ENCODE measurements at regions not wholly inside any gene's neighbourhood (a gene's known extent, or its start where the extent isn't known, plus 50 kb on each side); places are given as distances from the start of the nearest gene placed in this dataset.

GRCh38 chr22:27575348-27575747 lies 226.2 kb downstream of the MN1 start:
- no peaks in the 10 kb centered on the region for H3K4me1 ChIP-seq (ENCODE audit: insufficient read depth, low read length, severe bottlenecking)
- no peaks in the 10 kb centered on the region for H4K20me1 ChIP-seq (ENCODE audit: insufficient read depth, low read length)
- TF ChIP-seq EZH2 (IDR thresholded peaks at IDR 0.05; ENCODE audit: borderline replicate concordance, low read length) (no peak), CTCF (IDR thresholded peaks at IDR 0.05; ENCODE audit: low read length) (no peak)
- H3K9ac ChIP-seq (ENCODE audit: low read length) = no peak overlapping the region
- no peaks in the 10 kb centered on the region for H3F3A ChIP-seq (ENCODE audit: insufficient read depth, low read length)
- H3K9me3 ChIP-seq (ENCODE audit: low read length) = no peaks in the 10 kb centered on the region
- no peak overlapping the region for H3K4me2 ChIP-seq (ENCODE audit: low read length)
- H3K27ac ChIP-seq (ENCODE audit: low read depth, low read length, poor library complexity, severe bottlenecking) = no peak overlapping the region
- H3K4me3 ChIP-seq (ENCODE audit: low read depth, low read length, poor library complexity, severe bottlenecking) = no peak overlapping the region
- no peaks in the 10 kb centered on the region for H3K9me2 ChIP-seq (ENCODE audit: low read depth, low read length)
- no peaks in the 10 kb centered on the region for H3K36me3 ChIP-seq (ENCODE audit: insufficient read depth, low read length)
- H2AFZ ChIP-seq (ENCODE audit: low read length) = no peak overlapping the region
- no peaks in the 10 kb centered on the region for H3K79me2 ChIP-seq (ENCODE audit: insufficient read depth, low read length)
- H3K27me3 ChIP-seq (ENCODE audit: insufficient read depth, low read length) = no peaks in the 10 kb centered on the region

- Histone ChIP-seq H3K27ac (ENCODE audit: low read depth, low read length, poor library complexity, severe bottlenecking) (no peak overlapping the region), H3K4me3 (ENCODE audit: low read depth, low read length, poor library complexity, severe bottlenecking) (no peak overlapping the region), H3K9me2 (ENCODE audit: low read depth, low read length) (no peaks in the 10 kb centered on the region), H3K36me3 (ENCODE audit: insufficient read depth, low read length) (no peaks in the 10 kb centered on the region), H3K4me2 (ENCODE audit: low read length) (no peak overlapping the region), H3F3A (ENCODE audit: insufficient read depth, low read length) (no peaks in the 10 kb centered on the region), H3K9ac (ENCODE audit: low read length) (no peak overlapping the region), H4K20me1 (ENCODE audit: insufficient read depth, low read length) (no peaks in the 10 kb centered on the region), H3K27me3 (ENCODE audit: insufficient read depth, low read length) (peaks cover 6% of the 10 kb centered on the region; the same call in 1 of the 2 replicates), H3K4me1 (ENCODE audit: insufficient read depth, low read length, severe bottlenecking) (no peaks in the 10 kb centered on the region), H2AFZ (ENCODE audit: low read length) (no peak overlapping the region), H3K9me3 (ENCODE audit: low read length) (no peaks in the 10 kb centered on the region), H3K79me2 (ENCODE audit: insufficient read depth, low read length) (no peaks in the 10 kb centered on the region)
- no peak for TF ChIP-seq CTCF (IDR thresholded peaks at IDR 0.05; ENCODE audit: low read length)
- no peak for TF ChIP-seq EZH2 (IDR thresholded peaks at IDR 0.05; ENCODE audit: borderline replicate concordance, low read length)
These were observed 225.1 kb downstream of the MN1 start for GRCh38 chr22:27576413-27576812.

- Histone ChIP-seq H4K20me1 (ENCODE audit: insufficient read depth, low read length) (no peaks in the 10 kb centered on the region), H3K27me3 (ENCODE audit: insufficient read depth, low read length) (peaks cover 6% of the 10 kb centered on the region; the same call in 1 of the 2 replicates), H3K4me2 (ENCODE audit: low read length) (no peak overlapping the region), H3K9me2 (ENCODE audit: low read depth, low read length) (no peaks in the 10 kb centered on the region), H3K4me3 (ENCODE audit: low read depth, low read length, poor library complexity, severe bottlenecking) (no peak overlapping the region), H3K4me1 (ENCODE audit: insufficient read depth, low read length, severe bottlenecking) (no peaks in the 10 kb centered on the region), H2AFZ (ENCODE audit: low read length) (no peak overlapping the region), H3F3A (ENCODE audit: insufficient read depth, low read length) (no peaks in the 10 kb centered on the region), H3K79me2 (ENCODE audit: insufficient read depth, low read length) (no peaks in the 10 kb centered on the region), H3K9ac (ENCODE audit: low read length) (no peak overlapping the region), H3K9me3 (ENCODE audit: low read length) (no peaks in the 10 kb centered on the region), H3K27ac (ENCODE audit: low read depth, low read length, poor library complexity, severe bottlenecking) (no peak overlapping the region), H3K36me3 (ENCODE audit: insufficient read depth, low read length) (no peaks in the 10 kb centered on the region)
- TF ChIP-seq CTCF (IDR thresholded peaks at IDR 0.05; ENCODE audit: low read length) (no peak), EZH2 (IDR thresholded peaks at IDR 0.05; ENCODE audit: borderline replicate concordance, low read length) (no peak)
These were observed 224.6 kb downstream of the MN1 start for GRCh38 chr22:27576815-27577573.

Data from OCI-LY1 (cell line).